ENCODE measurements at regions not wholly inside any gene's neighbourhood (a gene's known extent, or its start where the extent isn't known, plus 50 kb on each side); places are given as distances from the start of the nearest gene placed in this dataset.

DNA sequence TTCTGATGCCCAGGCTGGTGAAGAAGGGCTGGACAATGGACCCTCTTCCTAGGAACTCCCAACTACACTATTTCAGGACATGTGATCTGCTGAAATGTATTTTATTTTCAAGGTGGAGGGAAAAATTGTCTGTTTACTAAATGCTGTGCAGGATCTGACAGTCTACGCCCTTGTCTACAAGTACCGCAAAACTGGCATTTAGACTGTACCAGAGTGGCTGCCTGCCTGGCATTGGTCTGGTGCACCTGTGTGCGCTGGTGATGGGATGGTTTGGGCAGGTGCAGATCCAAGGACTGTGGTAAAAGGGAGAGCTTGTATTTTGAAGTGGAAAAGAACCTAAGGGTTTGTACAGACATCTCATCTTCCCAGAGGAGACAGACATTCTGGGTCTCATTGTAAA, 79.7 kb downstream of the AIPL1 start:
- TF ChIP-seq POLR2A (IDR thresholded peaks at IDR 0.05): no peak
- TF ChIP-seq, protein P1, sequence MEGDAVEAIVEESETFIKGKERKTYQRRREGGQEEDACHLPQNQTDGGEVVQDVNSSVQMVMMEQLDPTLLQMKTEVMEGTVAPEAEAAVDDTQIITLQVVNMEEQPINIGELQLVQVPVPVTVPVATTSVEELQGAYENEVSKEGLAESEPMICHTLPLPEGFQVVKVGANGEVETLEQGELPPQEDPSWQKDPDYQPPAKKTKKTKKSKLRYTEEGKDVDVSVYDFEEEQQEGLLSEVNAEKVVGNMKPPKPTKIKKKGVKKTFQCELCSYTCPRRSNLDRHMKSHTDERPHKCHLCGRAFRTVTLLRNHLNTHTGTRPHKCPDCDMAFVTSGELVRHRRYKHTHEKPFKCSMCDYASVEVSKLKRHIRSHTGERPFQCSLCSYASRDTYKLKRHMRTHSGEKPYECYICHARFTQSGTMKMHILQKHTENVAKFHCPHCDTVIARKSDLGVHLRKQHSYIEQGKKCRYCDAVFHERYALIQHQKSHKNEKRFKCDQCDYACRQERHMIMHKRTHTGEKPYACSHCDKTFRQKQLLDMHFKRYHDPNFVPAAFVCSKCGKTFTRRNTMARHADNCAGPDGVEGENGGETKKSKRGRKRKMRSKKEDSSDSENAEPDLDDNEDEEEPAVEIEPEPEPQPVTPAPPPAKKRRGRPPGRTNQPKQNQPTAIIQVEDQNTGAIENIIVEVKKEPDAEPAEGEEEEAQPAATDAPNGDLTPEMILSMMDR (IDR thresholded peaks at IDR 0.05): no peak
- Histone ChIP-seq H3K4me3 (no peak overlapping the region), H3K9me3 (no peaks in the 10 kb centered on the region), H3K27me3 (no peaks in the 10 kb centered on the region), H3K27ac (no peak overlapping the region), H3K36me3 (replicated peaks in 1 of 2; ENCODE audit: insufficient read depth in 1 of 2, low read depth in 2 of 2) (no peaks in the 10 kb centered on the region), H3K4me1 (no peaks in the 10 kb centered on the region)
- DNase-seq (no peak), ATAC-seq (no peak)
- intact Hi-C loops (cut with DNase I): no loop called here
- WGBS, 2 donors: 74 to 82% methylated on average over 3 of the region's 3 CpGs

GRCh38 chr17:6352801-6353560, 81.9 kb downstream of the AIPL1 start:
- ATAC-seq: no peak

DNA sequence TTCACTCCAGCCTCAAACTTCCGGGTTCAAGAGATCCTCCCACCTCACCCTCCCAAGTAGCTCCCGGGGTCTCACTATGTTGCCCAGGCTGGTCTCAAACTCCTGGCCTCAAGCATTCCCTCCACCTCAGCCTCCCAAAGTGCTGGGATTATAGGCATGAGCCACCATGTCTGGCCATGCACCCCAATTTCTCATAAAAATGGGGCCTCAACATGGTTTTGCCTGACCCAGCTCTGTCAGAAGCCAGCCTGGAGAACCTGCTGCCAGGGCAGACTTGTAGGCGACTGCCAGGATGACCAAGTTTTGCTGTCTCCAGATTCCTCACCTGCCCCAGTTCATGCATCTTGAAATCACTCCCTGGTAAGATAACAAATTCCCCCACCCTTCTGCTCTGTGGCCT, 82.9 kb downstream of the AIPL1 start:
- ATAC-seq (no peak), DNase-seq (no peak)
- no peaks in the 10 kb centered on the region for H3K9me3 ChIP-seq
- no peak overlapping the region for H3K27ac ChIP-seq
- WGBS, 2 donors: 74 to 89% methylated on average over 3 of the region's 3 CpGs
- TF ChIP-seq, protein P1 (IDR thresholded peaks at IDR 0.05): no peak
- TF ChIP-seq POLR2A (IDR thresholded peaks at IDR 0.05): no peak
- H3K27me3 ChIP-seq: no peaks in the 10 kb centered on the region
- no peaks in the 10 kb centered on the region for H3K36me3 ChIP-seq (replicated peaks in 1 of 2; ENCODE audit: insufficient read depth in 1 of 2, low read depth in 2 of 2)
- no peaks in the 10 kb centered on the region for H3K4me1 ChIP-seq
- no peak overlapping the region for H3K4me3 ChIP-seq
- intact Hi-C loops (cut with DNase I): no loop called here

More at GRCh38 chr17:6352801-6353560, 81.9 kb downstream of the AIPL1 start:
- 55 to 65% methylated on average over 6 of the region's 6 CpGs for WGBS, 2 donors
- Histone ChIP-seq H3K27me3 (no peaks in the 10 kb centered on the region), H3K36me3 (replicated peaks in 1 of 2; ENCODE audit: insufficient read depth in 1 of 2, low read depth in 2 of 2) (no peaks in the 10 kb centered on the region), H3K9me3 (no peaks in the 10 kb centered on the region), H3K27ac (no peak overlapping the region), H3K4me3 (no peak overlapping the region), H3K4me1 (no peaks in the 10 kb centered on the region)
- DNase-seq: no peak
- intact Hi-C loops (cut with DNase I): no loop called here
- TF ChIP-seq POLR2A (IDR thresholded peaks at IDR 0.05): no peak
- TF ChIP-seq, protein P1 (IDR thresholded peaks at IDR 0.05): no peak

- 80 to 87% methylated on average over 4 to 5 of the region's 5 CpGs for WGBS, 2 donors
- Histone ChIP-seq H3K27ac (no peak overlapping the region), H3K4me3 (no peak overlapping the region), H3K36me3 (replicated peaks in 1 of 2; ENCODE audit: insufficient read depth in 1 of 2, low read depth in 2 of 2) (no peaks in the 10 kb centered on the region), H3K4me1 (no peaks in the 10 kb centered on the region), H3K9me3 (no peaks in the 10 kb centered on the region), H3K27me3 (no peaks in the 10 kb centered on the region)
- no peak for TF ChIP-seq POLR2A (IDR thresholded peaks at IDR 0.05)
- TF ChIP-seq, protein P1 (IDR thresholded peaks at IDR 0.05): no peak
- DNase-seq (no peak), ATAC-seq (no peak)
- intact Hi-C loops (cut with DNase I): no loop called here
These were observed 84.1 kb downstream of the AIPL1 start for GRCh38 chr17:6350806-6351205.

DNA sequence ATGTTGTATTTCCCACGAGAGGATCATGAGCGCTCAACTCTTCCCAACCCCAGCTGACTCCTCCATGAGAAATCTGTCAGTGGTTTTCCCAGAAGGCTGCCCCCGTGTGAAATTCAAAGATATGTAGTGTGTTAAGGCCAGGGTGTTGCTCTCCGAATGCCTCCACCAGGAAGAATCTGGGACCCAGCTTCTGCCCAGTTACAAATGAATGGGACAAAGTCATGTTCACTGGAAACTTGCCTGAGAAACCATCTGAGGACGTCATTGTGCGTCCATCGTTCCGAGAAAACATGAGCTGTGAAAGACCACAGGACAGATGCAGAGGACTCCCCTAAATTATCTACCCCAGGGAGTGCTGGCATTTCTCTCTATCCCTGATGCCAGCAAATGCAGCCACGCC, 86.0 kb downstream of the AIPL1 start:
- H3K27ac ChIP-seq: no peak overlapping the region
- TF ChIP-seq, protein P1 (IDR thresholded peaks at IDR 0.05): no peak
- TF ChIP-seq POLR2A (IDR thresholded peaks at IDR 0.05): no peak
- WGBS, 2 donors: 51 to 52% methylated on average over 9 of the region's 9 CpGs
- no peaks in the 10 kb centered on the region for H3K27me3 ChIP-seq
- no peak overlapping the region for H3K4me3 ChIP-seq
- H3K4me1 ChIP-seq: no peaks in the 10 kb centered on the region
- intact Hi-C loops (cut with DNase I): no loop called here
- ATAC-seq (no peak), DNase-seq (no peak)
- H3K9me3 ChIP-seq: no peaks in the 10 kb centered on the region
- no peaks in the 10 kb centered on the region for H3K36me3 ChIP-seq (replicated peaks in 1 of 2; ENCODE audit: insufficient read depth in 1 of 2, low read depth in 2 of 2)

Data from body of pancreas (tissue), 4 donors.